Hippocampal formation (tissue), 2 donors: ENCODE measurements at regions not wholly inside any gene's neighbourhood (a gene's known extent, or its start where the extent isn't known, plus 50 kb on each side); places are given as distances from the start of the nearest gene placed in this dataset.

ENCODE experiments used
- DNase-seq, 2 donors: peaks; one replicate each; lab custom pipeline; 2025; lab: John Stamatoyannopoulos, UW

GRCh38 chr5:30846171-30846570 is 347.3 kb upstream of the CDH6 start:
- no peak for DNase-seq

GRCh38 chr5:30845194-30845593 is 348.3 kb upstream of the CDH6 start:
- no peak for DNase-seq

GRCh38 chr5:30843541-30843940 is 349.9 kb upstream of the CDH6 start:
- no peak for DNase-seq

- no peak for DNase-seq
Measured at GRCh38 chr5:30839956-30840355, 353.5 kb upstream of the CDH6 start.

GRCh38 chr5:30838936-30839496 is 354.5 kb upstream of the CDH6 start:
- DNase-seq: no peak

GRCh38 chr5:30832519-30832918 is 361.0 kb upstream of the CDH6 start:
- no peak for DNase-seq

GRCh38 chr5:30831605-30832004 is 361.9 kb upstream of the CDH6 start:
- no peak for DNase-seq

- no peak for DNase-seq
Measured at GRCh38 chr5:30831123-30831522, 362.4 kb upstream of the CDH6 start.

GRCh38 chr5:30811298-30811697 is 382.2 kb upstream of the CDH6 start:
- DNase-seq: no peak

GRCh38 chr5:30809933-30810332 is 383.6 kb upstream of the CDH6 start:
- DNase-seq: no peak

GRCh38 chr5:30808996-30809395 is 384.5 kb upstream of the CDH6 start:
- no peak for DNase-seq

- no peak for DNase-seq
Measured at GRCh38 chr5:30804739-30805505, 388.6 kb upstream of the CDH6 start.

- DNase-seq: no peak
Measured at GRCh38 chr5:30802961-30803705, 390.4 kb upstream of the CDH6 start.

- DNase-seq: no peak
Measured at GRCh38 chr5:30781643-30782042, 411.8 kb upstream of the CDH6 start.

GRCh38 chr5:30768056-30768690 is 425.3 kb upstream of the CDH6 start:
- no peak for DNase-seq

GRCh38 chr5:30765706-30766105 is 427.8 kb upstream of the CDH6 start:
- no peak for DNase-seq

GRCh38 chr5:30765227-30765626 is 428.3 kb upstream of the CDH6 start:
- no peak for DNase-seq

- no peak for DNase-seq
Measured at GRCh38 chr5:30764704-30765103, 428.8 kb upstream of the CDH6 start.

- DNase-seq: no peak
Measured at GRCh38 chr5:30759731-30760130, 433.8 kb upstream of the CDH6 start.

- no peak for DNase-seq
Measured at GRCh38 chr5:30752015-30752414, 441.5 kb upstream of the CDH6 start.

GRCh38 chr5:30749971-30750370 is 443.5 kb upstream of the CDH6 start:
- DNase-seq: no peak

GRCh38 chr5:30747412-30747811 is 446.1 kb upstream of the CDH6 start:
- DNase-seq: no peak

GRCh38 chr5:30736669-30737068 is 456.8 kb upstream of the CDH6 start:
- no peak for DNase-seq
